K562 (cell line): ENCODE measurements at regions not wholly inside any gene's neighbourhood (a gene's known extent, or its start where the extent isn't known, plus 50 kb on each side); places are given as distances from the start of the nearest gene placed in this dataset.

Experiments
- ATAC-seq: fragments of 200-7000 bp; cut with Tn5 transposase; 3 replicates; pipeline ENCODE4 v1.9.1; 2020; ENCODE audit warnings: moderate library complexity
- BruUV-seq: library from RNA; stranded (reverse); fragments of 400-500 nt; replicated peaks from 2 replicates; lab custom pipeline; 2021; lab: Mats Ljungman, UMichigan
- CTCF ChIA-PET: fragments of 300-600 bp; formaldehyde crosslinking; extraction: SDS; loops from one replicate; lab custom pipeline; 2021; ENCODE audit warnings: low intra/inter-chr PET ratio; lab: Yijun Ruan, JAX
- POLR2A ChIA-PET: fragments of 300-600, 350-650 bp; sonication (Branson Sonifier 250); formaldehyde crosslinking; extraction: SDS; loops from one replicate; lab custom pipeline; 2021; ENCODE audit warnings: antibody characterized with exemption, inconsistent platforms; lab: Yijun Ruan, JAX
- DNase-seq, 4 experiments: peaks; one replicate each; pipeline versions ENCODE4 v3.0.0 to v3.0.0-alpha.2; 2011 to 2018; ENCODE audit warnings: low spot score in 3 of 4, mixed read lengths in 3 of 4; ENCODE audit errors: extremely low read depth in 1 of 4
- FAIRE-seq: peaks from 2 replicates; lab custom pipeline; 2011; peaks lifted over from hg19 to GRCh38; lab: Jason Lieb, UNC
- H2AFZ ChIP-seq: 2 replicates; pipeline ENCODE4 v1.6.0; 2011; ENCODE audit warnings: low read depth, low read length, control low read depth, inconsistent platforms
- H3K27ac ChIP-seq: fragments of 200-600 bp; 3 replicates; pipeline ENCODE4 v1.8.0; 2011; ENCODE audit warnings: low read depth, mild to moderate bottlenecking, control low read depth, inconsistent platforms, low read length, moderate library complexity, mixed read lengths; ENCODE audit errors: extremely low read depth
- H3K27me3 ChIP-seq, 2 experiments: fragments of 300-600 bp in 1 of 2; 2 replicates in 1 of 2; 3 replicates in 1 of 2; pipeline versions ENCODE4 v1.6.0 to v1.8.0; 2011; ENCODE audit warnings: inconsistent platforms in 2 of 2, low read length in 2 of 2, mild to moderate bottlenecking in 1 of 2, mixed read lengths in 1 of 2, moderate library complexity in 1 of 2; ENCODE audit not compliant: control insufficient read depth in 2 of 2, insufficient read depth in 2 of 2
- H3K36me3 ChIP-seq: fragments of 300-600 bp; 3 replicates; pipeline ENCODE4 v1.8.0; 2011; ENCODE audit warnings: mild to moderate bottlenecking, low read length, inconsistent platforms; ENCODE audit not compliant: control insufficient read depth, insufficient read depth
- H3K4me1 ChIP-seq, 2 experiments: fragments of 200-600 bp in 1 of 2; replicated peaks in 1 of 2; 2 replicates in 1 of 2; 3 replicates in 1 of 2; pipeline versions ENCODE4 v1.5.1 to v1.8.0; 2011; ENCODE audit warnings: inconsistent platforms in 2 of 2, low read length in 2 of 2, mild to moderate bottlenecking in 1 of 2, mixed read lengths in 1 of 2, moderate library complexity in 1 of 2; ENCODE audit not compliant: control insufficient read depth in 2 of 2, insufficient read depth in 2 of 2
- H3K4me2 ChIP-seq: 2 replicates; pipeline ENCODE4 v1.6.1; 2011; ENCODE audit warnings: low read length, control low read depth, inconsistent platforms, mixed read lengths; ENCODE audit not compliant: insufficient read depth
- H3K4me3 ChIP-seq: fragments of 200-600 bp; sonication (generic), shearing (Covaris generic); 2 replicates; pipeline ENCODE4 v1.5.1; 2016; ENCODE audit warnings: control low read depth, inconsistent platforms
- H3K79me2 ChIP-seq: fragments of 200-600 bp; 3 replicates; pipeline ENCODE4 v1.8.0; 2011; ENCODE audit warnings: low read length, inconsistent platforms; ENCODE audit not compliant: control insufficient read depth, insufficient read depth
- H3K9ac ChIP-seq, 2 experiments: 2 replicates each; pipeline versions ENCODE4 v1.6.0 to v1.6.1; 2011; ENCODE audit warnings: low read depth in 2 of 2, low read length in 2 of 2, control low read depth in 1 of 2, inconsistent platforms in 1 of 2, mild to moderate bottlenecking in 1 of 2, mixed read lengths in 1 of 2; ENCODE audit not compliant: insufficient read depth in 1 of 2
- H3K9me1 ChIP-seq: one replicate; pipeline ENCODE4 v1.6.0; 2011; ENCODE audit warnings: inconsistent platforms, mild to moderate bottlenecking, low read length, moderate library complexity; ENCODE audit not compliant: control insufficient read depth, insufficient read depth
- H3K9me3 ChIP-seq: replicated peaks from 2 replicates; pipeline ENCODE4 v1.5.1; 2011; ENCODE audit warnings: low read depth, low read length, inconsistent platforms; ENCODE audit not compliant: control insufficient read depth, insufficient read depth
- H4K20me1 ChIP-seq: replicated peaks from 2 replicates; pipeline ENCODE4 v1.6.1; 2011; ENCODE audit warnings: low read length, inconsistent platforms, mixed read lengths; ENCODE audit not compliant: control insufficient read depth, insufficient read depth
- ARID3A ChIP-seq: IDR thresholded peaks from 2 replicates; pipeline ENCODE4 v1.6.1; 2012; ENCODE audit warnings: low read depth, low read length, improper control_type of control experiment, borderline replicate concordance
- CBFA2T3 ChIP-seq: fragments of 450-650 bp; IDR thresholded peaks from 2 replicates; pipeline ENCODE4 v1.6.1; 2017
- ELF2 ChIP-seq: fragments of 250-450 bp; sonication (Bioruptor Pico); IDR thresholded peaks from 2 replicates; pipeline ENCODE4 v1.5.0; 2021; ENCODE audit warnings: mild to moderate bottlenecking
- ELK3 ChIP-seq: fragments of 450-650 bp; formaldehyde crosslinking; IDR thresholded peaks from 2 replicates; pipeline ENCODE4 v1.4.0; 2020; ENCODE audit warnings: mild to moderate bottlenecking
- IRF2 ChIP-seq: sonication (generic); formaldehyde crosslinking; IDR thresholded peaks from 2 replicates; pipeline ENCODE4 v1.8.1; 2022; ENCODE audit warnings: mild to moderate bottlenecking, missing genetic modification reagents
- MCM3 ChIP-seq: fragments of 450-650 bp; IDR thresholded peaks from 2 replicates; pipeline ENCODE4 v1.6.1; 2016
- MEF2D ChIP-seq: conservative IDR thresholded peaks from 2 replicates; pipeline ENCODE4 v1.6.1; 2016; ENCODE audit warnings: low read depth, missing genetic modification characterization, missing compliant biosample characterization
- ZFPM2 ChIP-seq: fragments of 250-450 bp; sonication (Bioruptor Pico); IDR thresholded peaks from 2 replicates; pipeline ENCODE4 v1.5.1; 2022; ENCODE audit warnings: mild to moderate bottlenecking
- WGBS: fragments of 100-300 bp; shearing (Covaris generic); methylation state at CpG from one replicate; pipeline ENCODE4 v1.1.6; 2016; ENCODE audit warnings: low coverage, mixed read lengths; ENCODE audit not compliant: insufficient coverage; ENCODE audit errors: missing lambda C conversion rate; 5-methylcytosine and 5-hydroxymethylcytosine counted together
- in situ Hi-C: fragments of 300-500 bp; cut with MboI; formaldehyde crosslinking; loops from 4 replicates; pipeline ENCODE4 v1.15.0; 2018; ENCODE audit warnings: inconsistent platforms, mixed read lengths
- intact Hi-C: fragments of 100-400 bp; cut with micrococcal nuclease; formaldehyde crosslinking; loops from 2 replicates; pipeline ENCODE4 v1.14.2; 2022

GRCh38 chr18:57885931-57886330 is 82.8 kb upstream of the ATP8B1 start:
- no peak overlapping the region for H3K27ac ChIP-seq
- H3K36me3 ChIP-seq = no peaks in the 10 kb centered on the region
- no peak overlapping the region for H2AFZ ChIP-seq
- no peaks in the 10 kb centered on the region for H3K79me2 ChIP-seq
- H3K9me3 ChIP-seq = no peaks in the 10 kb centered on the region
- BruUV-seq = no TSS peak
- H3K9me1 ChIP-seq = no peaks in the 10 kb centered on the region
- DNase-seq (no peak), ATAC-seq (no peak)
- H3K27me3 ChIP-seq = no peaks in the 10 kb centered on the region
- H3K9ac ChIP-seq = no peak overlapping the region
- no peak for TF ChIP-seq MCM3
- no peak for TF ChIP-seq IRF2 (CRISPR knock-in tag)
- TF ChIP-seq ELK3 (CRISPR knock-in tag) = no peak
- no peak for TF ChIP-seq ZFPM2
- TF ChIP-seq MEF2D (tag) = no peak
- TF ChIP-seq ELF2 (CRISPR knock-in tag) = no peak
- TF ChIP-seq CBFA2T3 = no peak
- no peak for TF ChIP-seq ARID3A
- TF ChIP-seq, all 486 proteins: peak for 0
- no peak for FAIRE-seq
- H3K4me3 ChIP-seq = no peak overlapping the region
- ChIA-PET POLR2A (interaction anchor here (0.9 to 1.4 kb wide), 2 partner anchors 27 to 176 kb away, joined by 3 to 4 read pairs; no protein-coding TSS in a partner anchor), CTCF (no interaction called here)
- no peaks in the 10 kb centered on the region for H4K20me1 ChIP-seq
- intact Hi-C loops (loop anchor here (10.0 kb wide), 1 partner anchor 69 kb away; no protein-coding TSS in a partner anchor), in situ Hi-C loops (loop anchor here (25.0 kb wide), 1 partner anchor 251 kb away; no protein-coding TSS in a partner anchor)
- no peak overlapping the region for H3K4me2 ChIP-seq
- WGBS = 0% methylated on average over 1 of the region's 1 CpG
- no peaks in the 10 kb centered on the region for H3K4me1 ChIP-seq
